Astrocyte (in vitro differentiated cells and primary cell): ENCODE measurements at regions not wholly inside any gene's neighbourhood (a gene's known extent, or its start where the extent isn't known, plus 50 kb on each side); places are given as distances from the start of the nearest gene placed in this dataset.

Source experiments
- DNase-seq: peaks from one replicate; pipeline ENCODE4 v3.0.0-alpha.2; 2010; ENCODE audit warnings: low read depth
- FAIRE-seq: peaks from 2 replicates; lab custom pipeline; 2011; peaks lifted over from hg19 to GRCh38; lab: Jason Lieb, UNC
- H2AFZ ChIP-seq: 2 replicates; pipeline ENCODE4 v1.6.0; 2012; ENCODE audit warnings: low read depth, low read length, inconsistent platforms
- H3K27ac ChIP-seq: 2 replicates; pipeline ENCODE4 v1.5.1; 2011; ENCODE audit warnings: low read depth, low read length, inconsistent platforms
- H3K27me3 ChIP-seq: 2 replicates; pipeline ENCODE4 v1.6.0; 2011; ENCODE audit warnings: low read length, inconsistent platforms; ENCODE audit not compliant: insufficient read depth
- H3K36me3 ChIP-seq: 2 replicates; pipeline ENCODE4 v1.5.1; 2011; ENCODE audit warnings: low read length, inconsistent platforms; ENCODE audit not compliant: insufficient read depth
- H3K4me1 ChIP-seq: 2 replicates; pipeline ENCODE4 v1.5.1; 2011; ENCODE audit warnings: low read length, inconsistent platforms; ENCODE audit not compliant: insufficient read depth
- H3K4me2 ChIP-seq: 2 replicates; pipeline ENCODE4 v1.6.0; 2012; ENCODE audit warnings: low read length, inconsistent platforms
- H3K4me3 ChIP-seq: 2 replicates; pipeline ENCODE4 v1.5.1; 2011; ENCODE audit warnings: low read depth, mild to moderate bottlenecking, low read length, inconsistent platforms; ENCODE audit not compliant: insufficient read depth
- H3K79me2 ChIP-seq: 2 replicates; pipeline ENCODE4 v1.6.0; 2012; ENCODE audit warnings: mild to moderate bottlenecking, low read length, inconsistent platforms; ENCODE audit not compliant: insufficient read depth
- H3K9ac ChIP-seq: 2 replicates; pipeline ENCODE4 v1.6.0; 2012; ENCODE audit warnings: mild to moderate bottlenecking, low read length, inconsistent platforms
- H3K9me3 ChIP-seq: 2 replicates; pipeline ENCODE4 v1.5.1; 2012; ENCODE audit warnings: low read depth, mild to moderate bottlenecking, low read length, inconsistent platforms; ENCODE audit not compliant: insufficient read depth
- H4K20me1 ChIP-seq: 2 replicates; pipeline ENCODE4 v1.6.0; 2012; ENCODE audit warnings: low read length, inconsistent platforms; ENCODE audit not compliant: insufficient read depth
- H3K27ac Mint-ChIP-seq: one replicate; pipeline ENCODE4 v1.8.0; 2021; ENCODE audit warnings: mild to moderate bottlenecking, mixed read lengths; ENCODE audit not compliant: unreplicated experiment
- H3K27me3 Mint-ChIP-seq: one replicate; pipeline ENCODE4 v1.8.0; 2021; ENCODE audit warnings: low read depth, mixed read lengths; ENCODE audit not compliant: unreplicated experiment
- H3K36me3 Mint-ChIP-seq: one replicate; pipeline ENCODE4 v1.8.0; 2021; ENCODE audit warnings: low read depth, mixed read lengths; ENCODE audit not compliant: unreplicated experiment
- H3K4me1 Mint-ChIP-seq: one replicate; pipeline ENCODE4 v1.8.0; 2021; ENCODE audit warnings: low read depth, mixed read lengths; ENCODE audit not compliant: unreplicated experiment
- H3K4me3 Mint-ChIP-seq: one replicate; pipeline ENCODE4 v1.8.0; 2021; ENCODE audit warnings: mild to moderate bottlenecking, moderate library complexity, mixed read lengths; ENCODE audit not compliant: unreplicated experiment
- H3K9me3 Mint-ChIP-seq: one replicate; pipeline ENCODE4 v1.8.0; 2021; ENCODE audit warnings: mild to moderate bottlenecking, mixed read lengths; ENCODE audit not compliant: unreplicated experiment
- CTCF ChIP-seq: IDR thresholded peaks from 2 replicates; pipeline ENCODE4 v1.5.1; 2011; ENCODE audit warnings: low read depth, mild to moderate bottlenecking, inconsistent platforms, low read length, moderate library complexity; ENCODE audit not compliant: insufficient read depth
- EZH2 ChIP-seq: IDR thresholded peaks from 2 replicates; pipeline ENCODE4 v1.6.1; 2012; ENCODE audit warnings: mild to moderate bottlenecking, low read length, inconsistent platforms; ENCODE audit not compliant: insufficient read depth

- no peak overlapping the region for H3K4me3 ChIP-seq
- Mint-ChIP-seq H3K9me3 (no peaks in the 10 kb centered on the region), H3K4me1 (peaks cover 13% of the 10 kb centered on the region), H3K4me3 (no peak overlapping the region), H3K36me3 (no peaks in the 10 kb centered on the region), H3K27ac (no peak overlapping the region), H3K27me3 (peaks cover 6% of the 10 kb centered on the region)
- H3K4me1 ChIP-seq, result no peaks in the 10 kb centered on the region
- TF ChIP-seq EZH2 (no peak), CTCF (no peak)
- no peak overlapping the region for H3K4me2 ChIP-seq
- H2AFZ ChIP-seq, result no peak overlapping the region
- no peaks in the 10 kb centered on the region for H3K79me2 ChIP-seq
- DNase-seq (no peak), FAIRE-seq (no peak)
- no peaks in the 10 kb centered on the region for H3K9me3 ChIP-seq
- H4K20me1 ChIP-seq, result no peaks in the 10 kb centered on the region
- no peaks in the 10 kb centered on the region for H3K27me3 ChIP-seq
- H3K9ac ChIP-seq, result no peak overlapping the region
- no peaks in the 10 kb centered on the region for H3K36me3 ChIP-seq
- no peak overlapping the region for H3K27ac ChIP-seq
Measured at GRCh38 chr11:91926965-91927364, 297.7 kb upstream of the FAT3 start.

- H3K79me2 ChIP-seq, result no peaks in the 10 kb centered on the region
- H3K27ac Mint-ChIP-seq, result peak overlapping the region; percentile 29
- no peak overlapping the region for H3K9ac ChIP-seq
- no peak overlapping the region for H3K4me3 Mint-ChIP-seq
- peaks cover 18% of the 10 kb centered on the region for H3K4me1 Mint-ChIP-seq
- H3K36me3 Mint-ChIP-seq, result no peaks in the 10 kb centered on the region
- TF ChIP-seq EZH2, result no peak
- TF ChIP-seq CTCF, result no peak
- H3K9me3 ChIP-seq, result no peaks in the 10 kb centered on the region
- no peak overlapping the region for H3K27ac ChIP-seq
- H3K27me3 ChIP-seq, result no peaks in the 10 kb centered on the region
- no peak overlapping the region for H2AFZ ChIP-seq
- FAIRE-seq (no peak), DNase-seq (no peak)
- no peak overlapping the region for H3K4me2 ChIP-seq
- H4K20me1 ChIP-seq, result no peaks in the 10 kb centered on the region
- no peaks in the 10 kb centered on the region for H3K36me3 ChIP-seq
- peaks cover 3% of the 10 kb centered on the region for H3K27me3 Mint-ChIP-seq
- H3K9me3 Mint-ChIP-seq, result no peaks in the 10 kb centered on the region
- no peak overlapping the region for H3K4me3 ChIP-seq
- no peaks in the 10 kb centered on the region for H3K4me1 ChIP-seq
Measured at GRCh38 chr11:91922846-91923245, 301.8 kb upstream of the FAT3 start.

- FAIRE-seq (no peak), DNase-seq (peak; percentile 29)
- no peak overlapping the region for H3K9ac ChIP-seq
- no peaks in the 10 kb centered on the region for H4K20me1 ChIP-seq
- H3K4me1 ChIP-seq, result no peaks in the 10 kb centered on the region
- H3K79me2 ChIP-seq, result no peaks in the 10 kb centered on the region
- no peak overlapping the region for H3K4me2 ChIP-seq
- H3K4me3 ChIP-seq, result no peak overlapping the region
- no peak for TF ChIP-seq CTCF
- no peaks in the 10 kb centered on the region for H3K36me3 Mint-ChIP-seq
- no peaks in the 10 kb centered on the region for H3K9me3 Mint-ChIP-seq
- H3K27ac Mint-ChIP-seq, result peak overlapping the region; percentile 41
- H3K4me1 Mint-ChIP-seq, result peaks cover 18% of the 10 kb centered on the region
- no peak overlapping the region for H3K27ac ChIP-seq
- H3K27me3 ChIP-seq, result no peaks in the 10 kb centered on the region
- peaks cover 3% of the 10 kb centered on the region for H3K27me3 Mint-ChIP-seq
- no peak overlapping the region for H2AFZ ChIP-seq
- H3K4me3 Mint-ChIP-seq, result no peak overlapping the region
- no peaks in the 10 kb centered on the region for H3K36me3 ChIP-seq
- H3K9me3 ChIP-seq, result no peaks in the 10 kb centered on the region
Measured at GRCh38 chr11:91921974-91922373, 302.6 kb upstream of the FAT3 start.
